Activated naive CD8-positive, alpha-beta T cell (primary cell): ENCODE measurements at regions not wholly inside any gene's neighbourhood (a gene's known extent, or its start where the extent isn't known, plus 50 kb on each side); places are given as distances from the start of the nearest gene placed in this dataset.
"Not testable (repeated sequence)": the region's sequence is repeated elsewhere in the genome, so short reads cannot be mapped to it uniquely, and the experiment has no call there.

ENCODE experiments used
- H3K27ac Mint-ChIP-seq: one replicate; pipeline ENCODE4 v1.8.0; 2021; ENCODE audit warnings: mixed read lengths
- H3K27me3 Mint-ChIP-seq: one replicate; pipeline ENCODE4 v1.8.0; 2021; ENCODE audit warnings: mixed read lengths
- H3K36me3 Mint-ChIP-seq: one replicate; pipeline ENCODE4 v1.8.0; 2021; ENCODE audit warnings: mixed read lengths
- H3K4me1 Mint-ChIP-seq: one replicate; pipeline ENCODE4 v1.8.0; 2021; ENCODE audit warnings: low read depth, mixed read lengths
- H3K4me3 Mint-ChIP-seq: one replicate; pipeline ENCODE4 v1.8.0; 2021; ENCODE audit warnings: mild to moderate bottlenecking, mixed read lengths
- H3K9me3 Mint-ChIP-seq: one replicate; pipeline ENCODE4 v1.8.0; 2021; ENCODE audit warnings: low read depth, mixed read lengths

GRCh38 chr13:83009987-83010386 lies 872.3 kb downstream of the SLITRK1 start:
- H3K36me3 Mint-ChIP-seq, result no peaks in the 10 kb centered on the region
- H3K27ac Mint-ChIP-seq, result no peak overlapping the region
- no peaks in the 10 kb centered on the region for H3K4me1 Mint-ChIP-seq
- H3K27me3 Mint-ChIP-seq, result no peaks in the 10 kb centered on the region
- H3K4me3 Mint-ChIP-seq, result no peak overlapping the region
- H3K9me3 Mint-ChIP-seq, result peaks cover 13% of the 10 kb centered on the region

- Mint-ChIP-seq H3K27ac (no peak overlapping the region), H3K9me3 (peaks cover 11% of the 10 kb centered on the region), H3K4me1 (no peaks in the 10 kb centered on the region), H3K36me3 (no peaks in the 10 kb centered on the region), H3K27me3 (no peaks in the 10 kb centered on the region), H3K4me3 (no peak overlapping the region)
Observed at GRCh38 chr13:83008212-83008929, 873.9 kb downstream of the SLITRK1 start.

DNA sequence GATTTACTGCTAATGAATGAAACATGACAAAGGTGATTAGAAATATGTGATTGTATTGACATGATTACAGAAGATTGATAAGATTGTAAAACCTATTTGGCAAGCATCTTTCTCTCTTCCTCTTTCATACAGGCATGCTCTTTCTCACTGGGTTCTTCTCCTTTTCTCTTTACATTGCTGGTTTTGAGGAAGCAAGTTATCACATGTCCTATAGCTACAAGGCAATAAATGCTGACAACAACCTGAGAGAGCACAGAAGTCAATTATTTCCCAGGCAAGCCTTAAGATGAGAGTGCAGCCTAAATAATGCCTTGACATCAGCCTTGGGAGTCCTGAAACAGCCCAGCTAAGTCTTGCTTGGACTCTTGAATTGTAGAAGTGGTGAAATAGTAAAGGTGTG lies 875.0 kb downstream of the SLITRK1 start:
- H3K4me3 Mint-ChIP-seq, result no peak overlapping the region
- H3K36me3 Mint-ChIP-seq, result no peaks in the 10 kb centered on the region
- no peaks in the 10 kb centered on the region for H3K27me3 Mint-ChIP-seq
- H3K9me3 Mint-ChIP-seq, result peaks cover 11% of the 10 kb centered on the region
- no peak overlapping the region for H3K27ac Mint-ChIP-seq
- H3K4me1 Mint-ChIP-seq, result no peaks in the 10 kb centered on the region

DNA sequence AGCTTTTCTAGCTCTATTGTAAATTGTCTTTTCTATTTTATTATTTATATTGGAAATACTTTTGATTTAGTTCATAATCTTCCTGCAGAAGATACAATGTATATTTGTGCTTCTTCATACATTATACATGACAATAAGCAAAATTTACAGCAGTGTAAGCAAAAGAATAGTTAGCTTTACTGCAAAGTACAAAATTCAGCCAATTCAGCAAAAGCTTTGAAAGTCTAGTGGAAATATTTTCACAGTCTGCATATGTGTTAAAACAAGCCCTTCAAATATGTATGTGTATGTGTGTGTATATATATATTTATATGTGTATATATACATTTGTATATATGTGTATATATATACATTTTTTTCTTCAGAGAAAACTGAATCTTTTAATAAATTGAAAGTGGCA lies 879.1 kb downstream of the SLITRK1 start:
- H3K4me1 Mint-ChIP-seq, result no peaks in the 10 kb centered on the region
- H3K27me3 Mint-ChIP-seq, result no peaks in the 10 kb centered on the region
- no peak overlapping the region for H3K4me3 Mint-ChIP-seq
- peaks cover 5% of the 10 kb centered on the region for H3K9me3 Mint-ChIP-seq
- no peak overlapping the region for H3K27ac Mint-ChIP-seq
- H3K36me3 Mint-ChIP-seq, result no peaks in the 10 kb centered on the region

- no peaks in the 10 kb centered on the region for H3K27me3 Mint-ChIP-seq
- H3K4me1 Mint-ChIP-seq, result no peaks in the 10 kb centered on the region
- H3K4me3 Mint-ChIP-seq, result no peak overlapping the region
- no peaks in the 10 kb centered on the region for H3K36me3 Mint-ChIP-seq
- H3K27ac Mint-ChIP-seq, result no peak overlapping the region
- peaks cover 7% of the 10 kb centered on the region for H3K9me3 Mint-ChIP-seq
Observed at GRCh38 chr13:82993417-82993816, 888.9 kb downstream of the SLITRK1 start.

GRCh38 chr13:82976499-82976898 lies 905.8 kb downstream of the SLITRK1 start:
- Mint-ChIP-seq H3K4me3 (no peak overlapping the region), H3K4me1 (no peaks in the 10 kb centered on the region), H3K36me3 (no peaks in the 10 kb centered on the region), H3K27me3 (no peaks in the 10 kb centered on the region), H3K9me3 (no peaks in the 10 kb centered on the region), H3K27ac (no peak overlapping the region)

GRCh38 chr13:82963226-82964099 lies 918.8 kb downstream of the SLITRK1 start:
- Mint-ChIP-seq H3K4me1 (no peaks in the 10 kb centered on the region), H3K27me3 (no peaks in the 10 kb centered on the region), H3K27ac (no peak overlapping the region), H3K9me3 (peaks cover 13% of the 10 kb centered on the region), H3K36me3 (no peaks in the 10 kb centered on the region), H3K4me3 (no peak overlapping the region)

DNA sequence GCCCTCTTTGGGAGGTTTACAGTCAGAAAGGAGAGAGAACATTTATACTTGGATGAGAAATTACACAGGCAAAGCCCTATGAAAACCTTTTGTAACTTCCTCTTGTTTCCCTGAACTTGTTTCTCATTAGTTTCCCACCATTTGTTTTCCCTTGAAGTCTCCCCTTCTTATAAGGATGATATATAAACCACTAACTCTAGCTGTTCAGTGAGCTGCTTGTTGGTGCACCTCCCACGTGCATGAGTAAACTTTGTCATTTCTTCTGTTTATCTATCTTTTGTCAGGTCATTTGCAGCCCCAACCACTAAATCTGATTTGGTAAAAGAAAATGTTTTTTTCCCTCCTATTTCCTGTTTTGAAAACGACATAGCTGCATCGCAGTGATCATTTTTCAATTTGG lies 919.9 kb downstream of the SLITRK1 start:
- H3K4me1 Mint-ChIP-seq, result no peaks in the 10 kb centered on the region
- no peak overlapping the region for H3K4me3 Mint-ChIP-seq
- H3K27ac Mint-ChIP-seq, result no peak overlapping the region
- no peaks in the 10 kb centered on the region for H3K36me3 Mint-ChIP-seq
- H3K9me3 Mint-ChIP-seq, result peaks cover 7% of the 10 kb centered on the region
- H3K27me3 Mint-ChIP-seq, result no peaks in the 10 kb centered on the region

- Mint-ChIP-seq H3K27ac (no peak overlapping the region), H3K4me1 (no peaks in the 10 kb centered on the region), H3K27me3 (no peaks in the 10 kb centered on the region), H3K4me3 (no peak overlapping the region), H3K9me3 (peaks cover 7% of the 10 kb centered on the region), H3K36me3 (no peaks in the 10 kb centered on the region)
Observed at GRCh38 chr13:82961757-82962156, 920.5 kb downstream of the SLITRK1 start.

DNA sequence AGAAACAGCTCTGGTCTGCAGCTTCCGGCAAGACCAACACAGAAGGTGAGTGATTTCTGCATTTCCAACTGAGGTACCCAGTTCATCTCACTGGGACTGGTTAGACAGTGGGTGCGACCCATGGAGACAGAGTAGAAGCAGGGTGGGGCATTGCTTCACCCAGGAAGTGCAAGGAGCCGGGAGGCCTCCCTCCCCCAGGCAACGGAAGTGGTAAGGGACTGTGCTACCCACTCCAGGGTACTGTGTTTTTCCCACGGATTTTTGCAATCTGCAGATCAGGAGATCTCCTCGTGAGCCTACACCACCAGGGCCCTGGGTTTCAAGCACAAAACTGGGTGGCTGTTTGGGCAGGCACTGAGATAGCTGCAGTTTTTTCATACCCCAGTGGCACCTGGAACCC lies 929.9 kb downstream of the SLITRK1 start:
- not testable (repeated sequence) for H3K27ac Mint-ChIP-seq, H3K4me3 Mint-ChIP-seq, H3K9me3 Mint-ChIP-seq, H3K27me3 Mint-ChIP-seq, H3K4me1 Mint-ChIP-seq, H3K36me3 Mint-ChIP-seq

DNA sequence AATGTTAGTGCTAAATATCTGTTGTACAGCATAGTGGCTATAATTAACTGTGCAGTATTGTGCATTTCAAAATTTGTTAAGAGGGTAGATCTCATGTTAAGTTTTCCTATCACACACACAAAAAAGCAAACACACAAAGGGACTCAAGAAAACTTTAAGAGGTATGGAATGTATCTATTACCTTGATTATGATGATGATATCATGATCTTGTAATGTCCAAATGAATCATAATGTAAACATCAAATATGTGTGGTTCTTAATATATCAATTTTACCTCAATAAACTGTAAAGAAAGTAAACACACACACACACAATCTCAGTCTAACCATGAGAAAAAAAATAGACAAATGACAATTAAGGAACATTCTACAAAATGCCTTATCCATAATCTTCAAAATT lies 934.6 kb downstream of the SLITRK1 start:
- Mint-ChIP-seq H3K9me3 (peaks cover 13% of the 10 kb centered on the region), H3K36me3 (no peaks in the 10 kb centered on the region), H3K27ac (no peak overlapping the region), H3K4me1 (no peaks in the 10 kb centered on the region), H3K27me3 (no peaks in the 10 kb centered on the region), H3K4me3 (no peak overlapping the region)

- Mint-ChIP-seq H3K27ac (no peak overlapping the region), H3K36me3 (no peaks in the 10 kb centered on the region), H3K4me1 (no peaks in the 10 kb centered on the region), H3K4me3 (no peak overlapping the region), H3K9me3 (peaks cover 13% of the 10 kb centered on the region), H3K27me3 (no peaks in the 10 kb centered on the region)
Observed at GRCh38 chr13:82947191-82947621, 935.1 kb downstream of the SLITRK1 start.

GRCh38 chr13:82938644-82939043 lies 943.6 kb downstream of the SLITRK1 start:
- H3K27me3 Mint-ChIP-seq, result no peaks in the 10 kb centered on the region
- no peak overlapping the region for H3K4me3 Mint-ChIP-seq
- no peaks in the 10 kb centered on the region for H3K36me3 Mint-ChIP-seq
- no peak overlapping the region for H3K27ac Mint-ChIP-seq
- no peaks in the 10 kb centered on the region for H3K9me3 Mint-ChIP-seq
- H3K4me1 Mint-ChIP-seq, result no peaks in the 10 kb centered on the region

DNA sequence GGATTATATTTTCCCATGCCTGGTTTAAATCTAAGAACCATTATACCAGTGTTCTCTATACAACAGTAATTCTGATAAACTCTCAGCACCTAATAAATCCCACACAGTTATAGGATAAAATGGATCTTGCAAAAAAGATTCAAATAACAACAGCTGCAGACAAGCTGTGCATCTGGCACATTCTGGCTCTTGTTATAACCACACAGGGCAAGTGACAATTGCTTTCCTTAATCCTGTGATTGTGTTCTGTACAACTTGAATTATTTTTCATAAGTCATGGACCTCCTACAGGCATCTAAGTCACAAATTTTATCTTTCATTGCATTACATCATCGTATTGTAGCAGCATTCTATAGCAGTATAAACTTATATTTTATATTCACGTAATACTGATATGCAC lies 948.3 kb downstream of the SLITRK1 start:
- no peak overlapping the region for H3K4me3 Mint-ChIP-seq
- H3K27me3 Mint-ChIP-seq, result no peaks in the 10 kb centered on the region
- no peak overlapping the region for H3K27ac Mint-ChIP-seq
- H3K9me3 Mint-ChIP-seq, result peaks cover 10% of the 10 kb centered on the region
- no peaks in the 10 kb centered on the region for H3K4me1 Mint-ChIP-seq
- no peaks in the 10 kb centered on the region for H3K36me3 Mint-ChIP-seq

DNA sequence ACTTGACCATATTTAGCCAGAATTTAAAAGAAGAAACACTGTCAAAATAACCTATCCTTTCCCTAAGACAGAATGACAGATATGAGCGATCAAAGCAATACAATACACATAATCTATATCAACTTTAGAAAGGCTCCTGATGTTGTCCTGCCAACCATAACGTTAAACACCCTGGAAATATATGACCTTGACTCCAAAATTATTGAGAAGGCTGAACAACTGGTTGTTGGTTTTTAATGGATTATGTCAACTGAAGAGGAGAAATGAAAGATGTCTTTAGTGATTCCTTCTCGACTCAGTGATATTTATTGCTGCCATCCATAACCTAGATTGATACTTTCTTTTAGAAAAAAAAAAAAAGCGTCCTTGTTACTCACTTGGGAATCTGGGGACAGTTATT lies 957.2 kb downstream of the SLITRK1 start:
- no peaks in the 10 kb centered on the region for H3K4me1 Mint-ChIP-seq
- H3K4me3 Mint-ChIP-seq, result no peak overlapping the region
- H3K27ac Mint-ChIP-seq, result no peak overlapping the region
- H3K36me3 Mint-ChIP-seq, result no peaks in the 10 kb centered on the region
- H3K27me3 Mint-ChIP-seq, result no peaks in the 10 kb centered on the region
- H3K9me3 Mint-ChIP-seq, result peaks cover 7% of the 10 kb centered on the region
